Astrocyte of the cerebellum (primary cell): ENCODE measurements at regions not wholly inside any gene's neighbourhood (a gene's known extent, or its start where the extent isn't known, plus 50 kb on each side); places are given as distances from the start of the nearest gene placed in this dataset.

Experiments used
- DNase-seq: peaks from one replicate; pipeline ENCODE4 v3.0.0-alpha.2; 2011; ENCODE audit warnings: low read depth
- H3K4me3 ChIP-seq: 2 replicates; pipeline ENCODE4 v1.5.1; 2011; ENCODE audit warnings: mild to moderate bottlenecking, low read depth, low read length, moderate library complexity
- in situ Hi-C: cut with HindIII; loops from 2 replicates; pipeline ENCODE4 v1.10.0; 2017; ENCODE audit warnings: low sequenced_read_pairs
- TF ChIP-seq, protein P1 (sequence below): IDR thresholded peaks from 2 replicates; pipeline ENCODE4 v1.5.1; 2012; ENCODE audit warnings: low read length, low read depth, moderate library complexity, mild to moderate bottlenecking; ENCODE audit errors: missing control alignments

DNA sequence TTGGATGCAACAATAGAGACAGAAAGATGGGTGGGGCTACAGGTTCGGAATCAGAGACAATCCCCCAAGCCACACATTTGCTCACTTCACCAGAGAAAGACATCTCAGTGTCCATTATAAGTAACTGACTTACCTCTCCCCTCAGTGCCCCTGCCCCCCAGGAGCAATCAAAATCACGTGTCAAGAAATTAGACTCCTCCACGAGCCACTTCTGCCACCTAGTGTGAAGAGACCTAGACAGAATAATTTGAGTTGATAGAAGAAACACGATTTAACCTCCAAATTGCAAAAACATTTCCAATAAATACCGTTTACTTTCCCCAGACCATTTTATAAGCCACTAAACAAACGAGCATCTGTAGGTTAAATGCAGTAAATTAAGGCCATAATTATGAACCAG is 123.2 kb downstream of the SLC30A10 start:
- H3K4me3 ChIP-seq = no peak overlapping the region
- TF ChIP-seq, protein P1, sequence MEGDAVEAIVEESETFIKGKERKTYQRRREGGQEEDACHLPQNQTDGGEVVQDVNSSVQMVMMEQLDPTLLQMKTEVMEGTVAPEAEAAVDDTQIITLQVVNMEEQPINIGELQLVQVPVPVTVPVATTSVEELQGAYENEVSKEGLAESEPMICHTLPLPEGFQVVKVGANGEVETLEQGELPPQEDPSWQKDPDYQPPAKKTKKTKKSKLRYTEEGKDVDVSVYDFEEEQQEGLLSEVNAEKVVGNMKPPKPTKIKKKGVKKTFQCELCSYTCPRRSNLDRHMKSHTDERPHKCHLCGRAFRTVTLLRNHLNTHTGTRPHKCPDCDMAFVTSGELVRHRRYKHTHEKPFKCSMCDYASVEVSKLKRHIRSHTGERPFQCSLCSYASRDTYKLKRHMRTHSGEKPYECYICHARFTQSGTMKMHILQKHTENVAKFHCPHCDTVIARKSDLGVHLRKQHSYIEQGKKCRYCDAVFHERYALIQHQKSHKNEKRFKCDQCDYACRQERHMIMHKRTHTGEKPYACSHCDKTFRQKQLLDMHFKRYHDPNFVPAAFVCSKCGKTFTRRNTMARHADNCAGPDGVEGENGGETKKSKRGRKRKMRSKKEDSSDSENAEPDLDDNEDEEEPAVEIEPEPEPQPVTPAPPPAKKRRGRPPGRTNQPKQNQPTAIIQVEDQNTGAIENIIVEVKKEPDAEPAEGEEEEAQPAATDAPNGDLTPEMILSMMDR = peak; percentile 27
- DNase-seq = no peak
- in situ Hi-C loops = no loop called here

DNA sequence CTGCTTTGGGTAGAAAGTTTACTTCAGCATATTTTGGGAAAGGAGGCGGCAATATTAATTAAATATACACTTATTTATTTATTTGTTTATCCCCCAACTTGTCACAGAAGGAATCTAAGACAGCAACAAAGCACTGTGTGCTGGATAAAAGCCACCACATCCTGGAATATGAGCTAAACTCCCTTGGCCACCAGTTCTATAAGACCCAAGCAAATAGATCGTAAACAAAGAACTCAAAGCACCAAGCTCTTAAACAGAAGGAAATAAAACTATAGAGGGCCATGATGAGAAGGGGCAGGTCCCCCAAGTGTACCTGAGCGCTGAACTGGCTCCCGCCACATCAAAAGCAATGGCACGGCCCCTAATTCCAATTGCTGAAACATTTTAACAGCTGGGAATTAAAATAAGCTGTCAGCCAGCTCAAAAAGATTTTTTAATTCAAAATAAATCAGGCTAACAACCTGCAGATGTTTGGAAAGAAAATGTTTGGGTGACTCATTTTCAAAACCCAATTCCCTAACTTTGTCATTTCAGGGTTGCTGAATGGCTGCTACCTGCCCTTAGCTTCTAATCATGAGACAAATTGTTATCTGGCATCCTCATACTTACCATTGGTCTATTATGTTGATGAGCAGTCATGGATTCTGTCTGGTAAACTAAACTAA is 127.1 kb downstream of the SLC30A10 start:
- no peak overlapping the region for H3K4me3 ChIP-seq
- TF ChIP-seq, protein P1 = no peak
- DNase-seq = no peak
- in situ Hi-C loops = no loop called here

DNA sequence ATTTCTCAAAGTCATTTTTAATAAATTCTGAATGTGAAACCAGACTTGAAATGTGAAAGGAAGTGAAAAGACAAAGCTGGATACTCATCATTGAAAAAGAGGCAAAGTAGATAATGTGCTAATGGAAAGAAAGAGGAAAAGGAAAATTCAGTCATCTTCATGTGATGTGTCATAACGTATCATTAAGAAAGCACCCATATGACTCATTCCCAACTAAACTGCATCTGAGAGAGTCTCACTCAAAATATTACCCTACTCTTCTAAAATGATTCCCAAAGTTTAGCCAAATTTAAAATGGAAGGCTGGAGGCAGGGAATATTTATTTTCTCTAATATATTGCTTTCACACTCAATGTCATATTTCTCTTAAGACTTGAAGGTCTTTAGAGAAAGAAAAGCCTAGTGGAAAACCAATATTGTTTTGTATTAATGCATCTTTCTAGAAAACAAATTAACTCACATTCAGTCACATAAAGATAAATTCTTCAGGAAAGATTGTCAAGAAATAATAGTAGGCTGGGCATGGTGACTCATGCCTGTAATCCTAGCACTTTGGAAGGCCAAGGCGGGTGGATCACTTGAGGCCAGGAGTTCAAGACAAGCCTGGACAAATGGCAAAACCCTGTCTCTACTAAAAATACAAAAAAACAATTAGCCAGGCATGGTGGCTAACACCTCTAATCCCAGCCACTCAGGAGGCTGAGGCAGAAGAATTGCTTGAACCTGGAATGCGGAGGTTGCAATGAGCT is 129.9 kb downstream of the SLC30A10 start:
- no peak for DNase-seq
- TF ChIP-seq, protein P1 = no peak
- no peak overlapping the region for H3K4me3 ChIP-seq
- in situ Hi-C loops = no loop called here

DNA sequence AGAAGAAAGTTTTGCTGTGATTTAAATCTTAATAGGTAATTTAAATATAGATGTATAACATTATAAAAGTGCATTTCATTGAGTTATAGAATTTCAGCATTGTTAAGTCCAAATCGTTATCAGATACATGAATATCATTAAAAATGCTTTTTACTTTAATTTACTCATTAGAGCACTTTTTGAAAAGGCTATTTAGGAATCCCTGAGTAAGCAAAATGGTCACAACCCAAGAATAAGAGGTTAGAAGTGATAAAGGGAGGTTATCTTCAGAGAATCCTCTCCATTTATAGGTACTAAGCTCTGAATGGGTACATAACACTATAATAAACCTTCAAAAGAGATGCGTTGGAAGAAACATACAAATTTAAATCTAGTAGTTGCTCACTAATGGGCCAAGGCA is 130.7 kb downstream of the SLC30A10 start:
- TF ChIP-seq, protein P1 = no peak
- no peak for DNase-seq
- in situ Hi-C loops = no loop called here
- no peak overlapping the region for H3K4me3 ChIP-seq

DNA sequence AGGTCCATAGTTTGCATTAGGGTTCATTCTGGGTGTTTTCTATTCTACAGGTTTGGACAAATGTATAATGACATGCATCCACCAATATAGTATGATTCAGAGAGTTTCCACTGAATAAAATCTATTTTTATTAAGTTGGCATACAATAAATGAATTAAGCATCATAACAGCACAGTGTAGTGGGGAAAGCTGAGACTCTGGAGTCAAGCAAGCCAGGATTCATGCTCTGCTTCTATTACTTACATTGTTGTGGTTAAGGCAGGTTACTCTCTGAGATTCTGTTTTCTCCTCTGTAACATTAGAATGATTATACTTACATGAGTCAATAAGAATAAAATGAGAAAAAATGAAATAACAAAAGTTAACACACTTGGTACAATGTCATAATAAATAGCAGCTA is 131.3 kb downstream of the SLC30A10 start:
- DNase-seq = no peak
- H3K4me3 ChIP-seq = no peak overlapping the region
- TF ChIP-seq, protein P1 = no peak
- in situ Hi-C loops = no loop called here

DNA sequence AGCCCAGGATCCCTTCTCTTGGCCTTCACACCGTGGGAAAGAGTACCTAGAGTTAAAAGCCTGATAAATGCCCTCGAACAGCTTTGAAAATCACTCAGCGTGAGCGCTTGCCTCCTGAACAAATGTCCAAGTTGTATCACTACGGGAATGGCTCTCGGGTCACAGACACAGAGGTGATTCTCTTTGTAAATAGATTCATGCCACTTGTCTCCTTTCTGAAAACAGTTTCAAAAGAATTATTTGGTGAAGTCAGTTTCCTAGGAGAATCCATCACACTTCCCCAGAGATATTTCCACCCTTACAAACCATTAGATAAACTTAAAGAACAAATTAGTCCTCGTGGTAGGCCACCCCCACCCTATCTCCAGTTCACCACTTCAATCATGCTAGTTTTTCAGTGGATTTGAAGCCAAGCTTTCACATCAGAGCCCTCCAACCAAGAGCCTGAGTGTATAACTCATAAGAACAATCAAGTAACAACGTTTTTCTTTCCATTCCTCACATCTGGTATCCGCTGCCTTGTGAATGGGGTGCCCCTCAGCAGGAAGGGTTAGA is 132.9 kb downstream of the SLC30A10 start:
- in situ Hi-C loops = no loop called here
- no peak for DNase-seq
- TF ChIP-seq, protein P1 = no peak
- no peak overlapping the region for H3K4me3 ChIP-seq
